Left renal cortex interstitium (tissue), 4 donors: ENCODE measurements at regions not wholly inside any gene's neighbourhood (a gene's known extent, or its start where the extent isn't known, plus 50 kb on each side); places are given as distances from the start of the nearest gene placed in this dataset.

ENCODE experiments used
- DNase-seq, 4 donors: peaks; one replicate each; pipeline ENCODE4 v3.0.0-alpha.2; 2013; ENCODE audit warnings: low read depth in 4 of 4, low spot score in 2 of 4, missing footprints in 1 of 4

DNA sequence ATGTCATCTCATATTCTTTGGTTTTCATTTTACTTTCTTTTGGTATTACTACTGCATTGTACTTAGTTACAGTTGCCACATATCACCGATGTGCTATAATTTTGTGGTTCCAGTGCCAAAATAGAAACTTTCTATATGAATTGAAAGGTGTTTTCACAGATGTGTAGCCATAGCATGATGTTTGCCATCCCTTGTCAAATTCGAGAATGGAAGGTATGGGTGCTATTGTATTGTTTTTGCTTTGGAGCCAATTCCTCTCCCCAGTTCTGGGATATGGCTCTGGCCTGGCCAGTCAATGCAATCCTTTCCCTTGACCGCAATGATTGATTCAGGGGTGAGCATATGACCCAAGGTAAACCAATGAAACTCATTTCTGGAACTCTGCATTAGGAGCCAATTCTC lies 86.2 kb upstream of the RPS6KA3 start:
- no peak for DNase-seq

GRCh38 chrX:20352504-20352903 lies 85.8 kb upstream of the RPS6KA3 start:
- DNase-seq: no peak

- no peak for DNase-seq
These were observed 83.9 kb upstream of the RPS6KA3 start for GRCh38 chrX:20350596-20350995.

DNA sequence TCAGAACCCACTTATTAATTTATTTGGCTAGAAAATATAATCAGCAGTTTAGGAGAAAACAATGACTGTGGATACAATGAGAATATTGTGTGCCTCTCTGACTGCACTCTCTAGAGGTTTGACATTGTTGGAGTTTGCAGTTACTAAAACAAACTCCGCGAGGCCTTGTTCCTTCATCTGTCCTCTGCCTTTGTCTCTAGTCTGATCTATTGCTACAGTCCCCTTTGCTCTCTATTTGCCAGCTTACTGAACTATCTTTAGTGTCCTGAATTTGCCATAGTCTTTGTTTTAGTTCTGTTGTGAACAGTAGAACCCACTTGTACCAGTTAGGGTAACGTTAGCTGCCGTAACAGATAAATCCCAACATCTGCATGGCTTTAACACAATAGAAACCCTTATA lies 81.4 kb upstream of the RPS6KA3 start:
- DNase-seq: no peak

- DNase-seq: no peak
These were observed 80.8 kb upstream of the RPS6KA3 start for GRCh38 chrX:20347481-20347880.

DNA sequence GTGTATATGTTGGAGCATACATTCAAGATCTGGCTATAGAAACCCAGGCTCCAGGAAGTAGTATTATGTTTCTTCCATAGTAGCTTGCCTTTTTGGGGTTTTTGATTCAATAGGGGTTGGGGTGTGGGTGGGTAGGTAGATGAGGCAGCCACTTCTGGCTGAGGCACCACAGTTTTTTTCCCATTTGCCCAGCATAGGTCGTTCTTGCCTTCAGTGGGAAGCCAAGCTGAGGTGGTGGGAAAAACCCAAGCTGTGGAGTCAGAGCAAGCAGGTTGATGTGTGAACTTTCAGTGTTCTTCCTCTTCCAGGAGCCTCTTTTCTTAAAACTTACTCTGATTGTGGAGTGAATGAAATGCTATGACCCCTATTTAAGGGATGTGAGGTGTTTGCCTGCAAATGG lies 67.0 kb upstream of the RPS6KA3 start:
- no peak for DNase-seq

GRCh38 chrX:20330545-20330944 lies 63.8 kb upstream of the RPS6KA3 start:
- DNase-seq: no peak

GRCh38 chrX:20329435-20329834 lies 62.7 kb upstream of the RPS6KA3 start:
- no peak for DNase-seq

GRCh38 chrX:20325786-20326388 lies 59.2 kb upstream of the RPS6KA3 start:
- DNase-seq: no peak

- no peak for DNase-seq
These were observed 56.2 kb upstream of the RPS6KA3 start for GRCh38 chrX:20322887-20323286.

- DNase-seq: no peak
These were observed 53.9 kb upstream of the RPS6KA3 start for GRCh38 chrX:20320461-20321159.

GRCh38 chrX:20319054-20319453 lies 52.3 kb upstream of the RPS6KA3 start:
- DNase-seq: no peak

GRCh38 chrX:20317873-20318272 lies 51.2 kb upstream of the RPS6KA3 start:
- DNase-seq: no peak
